C4-2B (cell line): ENCODE measurements at regions not wholly inside any gene's neighbourhood (a gene's known extent, or its start where the extent isn't known, plus 50 kb on each side); places are given as distances from the start of the nearest gene placed in this dataset.

ENCODE experiments used
- ZFX ChIP-seq: fragments of 450-650 bp; IDR thresholded peaks from 2 replicates; pipeline ENCODE4 v1.6.1; 2017
- TF ChIP-seq, protein P1 (sequence below): fragments of 450-650 bp; conservative IDR thresholded peaks from 2 replicates; pipeline ENCODE4 v1.5.1; 2017; ENCODE audit warnings: mild to moderate bottlenecking

- TF ChIP-seq, protein P1, sequence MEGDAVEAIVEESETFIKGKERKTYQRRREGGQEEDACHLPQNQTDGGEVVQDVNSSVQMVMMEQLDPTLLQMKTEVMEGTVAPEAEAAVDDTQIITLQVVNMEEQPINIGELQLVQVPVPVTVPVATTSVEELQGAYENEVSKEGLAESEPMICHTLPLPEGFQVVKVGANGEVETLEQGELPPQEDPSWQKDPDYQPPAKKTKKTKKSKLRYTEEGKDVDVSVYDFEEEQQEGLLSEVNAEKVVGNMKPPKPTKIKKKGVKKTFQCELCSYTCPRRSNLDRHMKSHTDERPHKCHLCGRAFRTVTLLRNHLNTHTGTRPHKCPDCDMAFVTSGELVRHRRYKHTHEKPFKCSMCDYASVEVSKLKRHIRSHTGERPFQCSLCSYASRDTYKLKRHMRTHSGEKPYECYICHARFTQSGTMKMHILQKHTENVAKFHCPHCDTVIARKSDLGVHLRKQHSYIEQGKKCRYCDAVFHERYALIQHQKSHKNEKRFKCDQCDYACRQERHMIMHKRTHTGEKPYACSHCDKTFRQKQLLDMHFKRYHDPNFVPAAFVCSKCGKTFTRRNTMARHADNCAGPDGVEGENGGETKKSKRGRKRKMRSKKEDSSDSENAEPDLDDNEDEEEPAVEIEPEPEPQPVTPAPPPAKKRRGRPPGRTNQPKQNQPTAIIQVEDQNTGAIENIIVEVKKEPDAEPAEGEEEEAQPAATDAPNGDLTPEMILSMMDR, result no peak
- TF ChIP-seq ZFX, result no peak
Measured at GRCh38 chr1:234921266-234922062, 207.2 kb downstream of the TOMM20 start.
